T follicular helper cell (primary cell): ENCODE measurements at regions not wholly inside any gene's neighbourhood (a gene's known extent, or its start where the extent isn't known, plus 50 kb on each side); places are given as distances from the start of the nearest gene placed in this dataset.

ENCODE experiments used
- DNase-seq: peaks from one replicate; pipeline ENCODE4 v3.0.0-alpha.2; 2020; ENCODE audit warnings: low read depth

DNA sequence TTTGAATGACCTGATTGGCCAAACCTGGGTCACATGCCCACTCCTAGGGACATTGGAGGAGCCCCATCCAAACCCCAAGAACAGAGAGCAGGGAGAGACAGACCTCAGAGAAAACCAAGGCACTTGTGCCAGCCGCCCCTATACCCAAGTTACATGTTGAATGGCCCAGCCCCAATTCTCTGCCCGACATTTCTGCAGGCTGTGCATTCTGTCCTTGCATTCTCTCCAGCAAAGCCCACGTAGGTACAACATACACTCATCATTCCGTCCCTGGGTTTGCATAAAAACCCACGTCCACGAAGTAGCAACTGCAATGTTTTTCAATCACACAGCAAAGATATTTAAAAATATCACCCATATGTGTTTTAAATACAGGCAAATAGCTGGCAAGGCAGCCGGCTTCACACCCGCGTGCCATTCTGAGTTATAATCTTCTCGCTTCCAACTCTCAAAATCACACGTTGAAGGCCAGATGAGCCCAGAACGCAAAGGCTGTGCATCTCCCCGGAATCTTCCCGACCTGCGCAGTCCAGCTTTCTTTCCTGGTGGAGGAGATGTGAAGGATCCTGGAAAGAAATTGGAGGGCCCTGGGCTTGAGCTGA lies 91.7 kb upstream of the MYL2 start:
- no peak for DNase-seq

GRCh38 chr12:111010916-111011657 lies 90.7 kb upstream of the MYL2 start:
- no peak for DNase-seq

- no peak for DNase-seq
Measured at GRCh38 chr12:111010061-111010460, 89.7 kb upstream of the MYL2 start.

GRCh38 chr12:111006621-111007020 lies 86.2 kb upstream of the MYL2 start:
- no peak for DNase-seq

DNA sequence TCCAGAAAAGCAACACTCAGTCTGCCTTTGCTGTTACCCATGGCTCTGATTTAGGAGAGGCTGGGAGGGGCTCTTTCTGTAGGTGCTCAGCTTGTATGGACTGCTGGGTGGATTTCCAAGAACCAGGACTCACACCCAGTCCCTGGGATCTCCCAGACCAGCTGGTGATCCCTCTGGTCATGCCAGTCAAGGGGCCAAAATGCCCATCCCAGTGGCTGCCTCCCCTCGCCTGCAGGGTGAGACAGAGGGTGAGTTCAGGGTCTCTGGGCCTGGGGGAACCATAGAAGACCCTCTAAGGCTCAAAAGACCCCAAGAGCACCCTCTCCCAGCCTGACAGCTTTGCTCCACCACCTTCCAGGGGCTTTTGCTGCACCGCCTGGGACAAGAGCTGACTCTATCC lies 78.6 kb upstream of the MYL2 start:
- no peak for DNase-seq

- no peak for DNase-seq
Measured at GRCh38 chr12:110998165-110998564, 77.8 kb upstream of the MYL2 start.

GRCh38 chr12:110996415-110996814 lies 76.0 kb upstream of the MYL2 start:
- DNase-seq, result no peak

GRCh38 chr12:110995615-110996014 lies 75.2 kb upstream of the MYL2 start:
- no peak for DNase-seq

GRCh38 chr12:110995016-110995415 lies 74.6 kb upstream of the MYL2 start:
- no peak for DNase-seq

- no peak for DNase-seq
Measured at GRCh38 chr12:110993434-110993833, 73.1 kb upstream of the MYL2 start.

DNA sequence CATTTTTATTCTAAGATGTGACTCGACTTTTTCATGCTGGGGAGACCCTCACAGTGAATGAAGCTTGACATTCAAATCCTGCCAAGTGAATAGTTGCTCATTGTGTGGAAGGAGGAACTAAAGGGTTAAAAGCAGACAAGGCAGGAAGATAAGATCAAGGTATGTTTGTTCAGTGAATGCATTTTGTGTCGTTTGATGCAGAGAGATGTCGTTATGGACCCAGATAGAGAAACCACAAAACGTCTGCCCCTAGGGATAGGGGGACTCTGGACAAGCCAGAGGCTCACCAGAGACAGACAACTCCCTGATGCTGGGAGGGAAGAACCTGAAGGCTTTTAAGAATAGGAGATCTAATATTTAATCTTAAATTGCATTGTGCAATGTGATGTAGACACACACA lies 72.5 kb upstream of the MYL2 start:
- DNase-seq, result no peak

- DNase-seq, result no peak
Measured at GRCh38 chr12:110983811-110984210, 63.4 kb upstream of the MYL2 start.

- DNase-seq, result no peak
Measured at GRCh38 chr12:110972866-110973265, 52.5 kb upstream of the MYL2 start.

- DNase-seq, result no peak
Measured at GRCh38 chr12:110971936-110972335, 51.6 kb upstream of the MYL2 start.

DNA sequence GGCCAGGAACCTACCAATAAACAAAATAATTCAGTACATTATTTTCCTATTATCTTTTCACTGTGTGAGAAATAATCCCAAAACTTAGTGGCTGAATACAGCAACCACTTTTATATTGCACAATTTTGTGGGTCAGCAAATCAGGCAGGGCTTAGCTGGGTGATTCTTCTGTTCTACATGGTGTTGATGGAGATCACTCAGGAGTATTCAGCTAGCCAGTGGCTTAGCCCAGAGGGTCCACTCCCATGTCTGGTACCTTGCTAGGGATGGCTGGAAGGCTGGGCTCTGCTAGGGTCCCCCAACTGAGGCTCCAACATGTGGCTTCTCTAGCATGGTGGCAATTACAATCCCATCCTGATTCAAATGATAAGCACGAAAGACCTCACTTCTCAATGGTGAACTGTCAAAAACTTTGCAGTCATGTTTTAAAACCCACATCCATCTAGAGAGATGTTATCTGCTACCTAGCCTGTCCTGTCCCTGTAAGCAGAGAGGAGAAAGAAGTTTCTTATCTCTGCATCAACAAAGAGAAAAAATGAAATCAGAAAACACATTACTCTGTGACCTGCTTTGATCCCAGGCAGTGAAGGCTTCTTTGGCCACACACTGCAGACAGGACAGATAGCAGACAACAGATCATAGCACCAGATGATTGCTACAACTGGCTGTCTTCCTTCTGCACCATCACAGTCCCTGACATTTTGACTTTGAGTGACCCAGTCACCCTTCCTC lies 51.0 kb upstream of the MYL2 start:
- DNase-seq, result no peak
